GM10248 (cell line): ENCODE measurements at regions not wholly inside any gene's neighbourhood (a gene's known extent, or its start where the extent isn't known, plus 50 kb on each side); places are given as distances from the start of the nearest gene placed in this dataset.

Source experiments
- CTCF ChIA-PET: fragments of 300-600 bp; sonication (Branson Sonifier 250); formaldehyde crosslinking; extraction: SDS; loops from one replicate; lab custom pipeline; 2021; ENCODE audit warnings: antibody characterized with exemption; lab: Yijun Ruan, JAX
- POLR2A ChIA-PET: fragments of 350-650 bp; sonication (Branson Sonifier 250); formaldehyde crosslinking; extraction: SDS; loops from one replicate; lab custom pipeline; 2020; ENCODE audit warnings: antibody characterized with exemption; lab: Yijun Ruan, JAX
- DNase-seq: peaks from one replicate; pipeline ENCODE4 v3.0.0; 2012; ENCODE audit errors: extremely low spot score
- CTCF ChIP-seq: IDR thresholded peaks from 2 replicates; pipeline ENCODE4 v1.5.1; 2012; ENCODE audit warnings: mild to moderate bottlenecking, low read depth; ENCODE audit errors: extremely low read depth, missing control alignments, control extremely low read depth

- ChIA-PET POLR2A (no interaction called here), CTCF (interaction anchor here (0.8 kb wide), 2 partner anchors 15 to 46 kb away, joined by 3 read pairs; no protein-coding TSS in a partner anchor)
- no peak for DNase-seq
Measured at GRCh38 chr2:12884713-12885282, 168.1 kb downstream of the TRIB2 start.

GRCh38 chr2:12890066-12890465 is 173.3 kb downstream of the TRIB2 start:
- CTCF ChIA-PET: no interaction called here
- TF ChIP-seq CTCF: no peak
- POLR2A ChIA-PET: no interaction called here
- DNase-seq: no peak

More at GRCh38 chr2:12884713-12885282, 168.1 kb downstream of the TRIB2 start:
- no peak for TF ChIP-seq CTCF

GRCh38 chr2:12890481-12890991 is 173.8 kb downstream of the TRIB2 start:
- no peak for DNase-seq
- ChIA-PET POLR2A (no interaction called here), CTCF (no interaction called here)
- TF ChIP-seq CTCF: no peak

GRCh38 chr2:12895017-12895416 is 178.3 kb downstream of the TRIB2 start:
- CTCF ChIA-PET: interaction anchor here (2.4 kb wide), 1 partner anchor 37 kb away, joined by 9 read pairs; no protein-coding TSS in a partner anchor
- POLR2A ChIA-PET: no interaction called here
- no peak for TF ChIP-seq CTCF
- no peak for DNase-seq

- TF ChIP-seq CTCF: no peak
- no peak for DNase-seq
Measured at GRCh38 chr2:12896318-12896982, 179.7 kb downstream of the TRIB2 start.

GRCh38 chr2:12897181-12897580 is 180.4 kb downstream of the TRIB2 start:
- TF ChIP-seq CTCF: no peak
- POLR2A ChIA-PET: no interaction called here
- no peak for DNase-seq
- CTCF ChIA-PET: interaction anchor here (2.4 kb wide), 1 partner anchor 35 kb away, joined by 9 read pairs; no protein-coding TSS in a partner anchor

More at GRCh38 chr2:12896318-12896982, 179.7 kb downstream of the TRIB2 start:
- ChIA-PET CTCF (interaction anchor here (2.4 kb wide), 1 partner anchor 36 kb away, joined by 9 read pairs; no protein-coding TSS in a partner anchor), POLR2A (no interaction called here)
